NCI-H524 treated with DMSO at 0.1 percent for 48 hours (cell line): ENCODE measurements at regions not wholly inside any gene's neighbourhood (a gene's known extent, or its start where the extent isn't known, plus 50 kb on each side); places are given as distances from the start of the nearest gene placed in this dataset.
"Not testable (repeated sequence)": the region's sequence is repeated elsewhere in the genome, so short reads cannot be mapped to it uniquely, and the experiment has no call there.

ENCODE experiments used
- DNase-seq: peaks from one replicate; lab custom pipeline; 2025; lab: John Stamatoyannopoulos, UW

- no peak for DNase-seq
These were observed 404.8 kb downstream of the EPHA5 start for GRCh38 chr4:65265526-65265925.

GRCh38 chr4:65259296-65259695 lies 411.0 kb downstream of the EPHA5 start:
- no peak for DNase-seq

- no peak for DNase-seq
These were observed 419.4 kb downstream of the EPHA5 start for GRCh38 chr4:65250916-65251315.

GRCh38 chr4:65249111-65249510 lies 421.2 kb downstream of the EPHA5 start:
- DNase-seq = no peak

GRCh38 chr4:65242156-65242846 lies 428.0 kb downstream of the EPHA5 start:
- no peak for DNase-seq

- no peak for DNase-seq
These were observed 428.9 kb downstream of the EPHA5 start for GRCh38 chr4:65241257-65241997.

- DNase-seq = no peak
These were observed 436.2 kb downstream of the EPHA5 start for GRCh38 chr4:65234061-65234460.

- no peak for DNase-seq
These were observed 442.7 kb downstream of the EPHA5 start for GRCh38 chr4:65227628-65228027.

- DNase-seq = no peak
These were observed 446.7 kb downstream of the EPHA5 start for GRCh38 chr4:65223601-65224000.

GRCh38 chr4:65223074-65223473 lies 447.2 kb downstream of the EPHA5 start:
- DNase-seq = not testable (repeated sequence)

- DNase-seq = no peak
These were observed 453.1 kb downstream of the EPHA5 start for GRCh38 chr4:65217179-65217578.

GRCh38 chr4:65202853-65203236 lies 467.4 kb downstream of the EPHA5 start:
- DNase-seq = no peak

GRCh38 chr4:65202165-65202852 lies 468.0 kb downstream of the EPHA5 start:
- DNase-seq = no peak

- no peak for DNase-seq
These were observed 474.6 kb downstream of the EPHA5 start for GRCh38 chr4:65195666-65196065.

GRCh38 chr4:65195002-65195401 lies 475.3 kb downstream of the EPHA5 start:
- no peak for DNase-seq

GRCh38 chr4:65193985-65194384 lies 476.3 kb downstream of the EPHA5 start:
- no peak for DNase-seq

- no peak for DNase-seq
These were observed 479.5 kb downstream of the EPHA5 start for GRCh38 chr4:65190780-65191179.

- DNase-seq = no peak
These were observed 494.7 kb downstream of the EPHA5 start for GRCh38 chr4:65175585-65175984.

- DNase-seq = no peak
These were observed 499.3 kb downstream of the EPHA5 start for GRCh38 chr4:65170768-65171514.

- no peak for DNase-seq
These were observed 502.6 kb downstream of the EPHA5 start for GRCh38 chr4:65167719-65168118.

- no peak for DNase-seq
These were observed 518.1 kb downstream of the EPHA5 start for GRCh38 chr4:65152205-65152604.

- DNase-seq = no peak
These were observed 530.3 kb downstream of the EPHA5 start for GRCh38 chr4:65139998-65140397.
